HG02759 (cell line): ENCODE measurements at regions not wholly inside any gene's neighbourhood (a gene's known extent, or its start where the extent isn't known, plus 50 kb on each side); places are given as distances from the start of the nearest gene placed in this dataset.
"Not testable (repeated sequence)": the region's sequence is repeated elsewhere in the genome, so short reads cannot be mapped to it uniquely, and the experiment has no call there.

Experiments used
- ATAC-seq: cut with Tn5 transposase; IDR thresholded peaks from one replicate; pipeline ENCODE4 v1.9.1; 2021; ENCODE audit warnings: mild to moderate bottlenecking, moderate library complexity; ENCODE audit not compliant: unreplicated experiment

- ATAC-seq = no peak
Measured at GRCh38 chr4:127523369-127523768, 109.4 kb upstream of the INTU start.

- ATAC-seq = no peak
Measured at GRCh38 chr4:127525608-127526007, 107.1 kb upstream of the INTU start.

GRCh38 chr4:127528302-127528701 is 104.5 kb upstream of the INTU start:
- ATAC-seq = no peak

DNA sequence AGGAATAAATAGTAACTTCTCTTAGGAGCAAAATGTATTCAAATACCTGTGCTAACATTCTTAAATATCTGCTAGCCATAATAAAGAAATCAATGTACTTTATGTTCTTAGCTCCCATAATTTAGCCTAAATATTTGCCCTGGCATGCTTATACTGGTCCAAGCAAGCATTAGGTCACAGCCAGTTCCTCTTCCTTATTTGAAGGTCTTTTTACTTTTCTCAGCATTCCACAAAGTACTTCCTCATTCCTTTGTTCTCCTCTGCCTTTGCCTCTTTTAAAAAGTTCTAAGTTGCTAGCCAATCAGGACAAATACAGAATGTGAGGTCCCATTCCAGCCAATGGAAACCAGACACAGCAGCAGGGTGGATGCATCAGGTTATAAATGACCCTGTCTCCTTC is 102.9 kb upstream of the INTU start:
- not testable (repeated sequence) for ATAC-seq

- ATAC-seq = no peak
Measured at GRCh38 chr4:127533028-127533700, 99.6 kb upstream of the INTU start.

DNA sequence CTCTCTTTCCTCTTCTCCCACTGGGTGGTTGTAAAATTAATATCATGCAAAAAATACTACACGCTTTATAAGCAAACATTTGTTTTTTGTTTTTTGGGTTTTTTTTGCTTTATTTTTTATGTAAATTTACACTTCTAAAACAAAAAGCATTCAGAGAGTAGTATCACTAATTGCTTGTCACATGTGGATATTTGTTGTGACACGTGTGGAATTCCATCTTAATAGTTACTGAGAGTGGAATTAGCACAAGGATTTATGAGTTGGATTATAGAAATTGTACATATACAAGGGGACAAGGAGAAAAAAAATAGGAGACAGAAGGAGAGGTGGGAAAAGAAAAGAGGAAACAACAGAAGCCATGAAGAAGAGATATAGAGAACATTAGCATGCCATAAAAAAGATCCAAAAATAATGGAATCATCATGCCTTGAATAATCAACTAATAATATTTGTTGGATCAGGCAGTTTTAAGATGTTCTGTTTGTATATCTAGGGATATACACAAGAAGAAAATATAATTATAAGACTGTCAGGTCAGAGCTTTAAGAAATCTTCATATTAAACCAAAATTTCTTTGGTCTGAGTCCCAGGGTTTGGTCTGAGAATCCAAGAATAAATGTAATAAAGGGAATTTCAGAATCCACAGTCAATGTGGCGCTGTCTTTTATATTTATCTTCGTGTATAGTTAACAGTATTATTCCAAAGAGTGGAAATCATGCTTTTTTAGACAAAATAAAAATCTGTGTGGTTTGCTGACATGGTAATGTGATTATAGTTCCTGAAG is 98.5 kb upstream of the INTU start:
- ATAC-seq = no peak

- ATAC-seq = no peak
Measured at GRCh38 chr4:127538016-127538415, 94.7 kb upstream of the INTU start.

- no peak for ATAC-seq
Measured at GRCh38 chr4:127540497-127541025, 92.2 kb upstream of the INTU start.

GRCh38 chr4:127545271-127545670 is 87.5 kb upstream of the INTU start:
- no peak for ATAC-seq

DNA sequence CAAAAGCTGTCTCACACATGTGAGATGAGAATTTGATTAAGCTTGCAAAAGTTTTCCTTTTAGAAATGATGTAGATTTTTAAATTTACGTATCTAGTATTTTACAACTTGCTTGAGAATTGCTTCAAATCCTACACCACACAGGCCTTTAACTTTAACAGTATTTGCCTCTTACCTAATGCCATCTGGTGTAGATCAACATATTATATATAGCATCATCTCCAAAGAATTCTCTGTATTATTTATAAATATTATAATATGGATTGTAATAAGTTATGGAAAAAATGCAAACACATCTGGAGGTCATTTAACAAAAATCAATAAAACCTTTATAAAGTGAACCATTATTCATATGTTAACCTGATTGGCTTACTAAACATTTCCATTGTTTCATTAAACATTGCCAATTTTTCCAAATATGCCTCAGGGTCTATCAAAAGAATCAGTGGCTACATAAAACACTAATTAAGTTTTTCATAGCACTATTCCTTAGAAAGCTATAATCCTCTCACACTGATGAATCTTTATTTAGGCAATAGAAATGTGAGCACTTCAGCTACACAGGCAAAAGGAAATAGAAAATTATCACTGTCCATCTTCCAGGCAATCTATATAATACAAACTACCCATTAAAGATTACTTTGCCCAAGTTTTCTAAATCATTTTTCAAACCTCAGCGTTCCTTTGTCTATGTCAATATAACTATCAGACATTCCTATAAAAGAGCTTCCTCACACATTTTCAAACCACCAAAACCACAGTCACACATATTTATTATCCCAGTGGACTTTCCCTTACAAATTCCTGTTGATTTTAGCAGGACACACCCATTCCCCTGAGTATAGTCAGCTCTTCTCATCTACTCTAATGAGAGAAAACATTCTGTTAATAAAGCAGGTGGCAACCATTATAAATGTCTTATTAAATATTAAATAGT is 83.5 kb upstream of the INTU start:
- ATAC-seq = no peak

- ATAC-seq = no peak
Measured at GRCh38 chr4:127555106-127555505, 77.7 kb upstream of the INTU start.

DNA sequence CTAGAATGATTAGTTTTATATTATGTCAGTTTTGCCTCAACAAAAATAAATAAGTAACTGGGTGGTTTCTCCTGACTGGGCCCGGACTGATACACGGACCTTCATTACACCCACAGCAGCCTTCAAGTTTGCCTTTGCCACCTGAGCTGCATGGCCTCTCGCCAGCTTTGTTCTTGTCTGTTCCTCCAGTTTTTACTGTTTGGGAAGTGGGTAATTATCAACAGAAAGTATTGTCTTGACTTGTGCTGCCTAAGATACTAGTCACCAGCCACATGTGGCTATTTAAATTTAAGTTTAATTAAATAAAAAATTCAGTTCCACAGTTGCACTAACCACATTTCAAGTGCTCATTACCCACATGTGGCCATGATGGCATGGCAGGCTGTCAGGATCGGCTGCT is 74.7 kb upstream of the INTU start:
- ATAC-seq = no peak

GRCh38 chr4:127558489-127559407 is 74.0 kb upstream of the INTU start:
- no peak for ATAC-seq

GRCh38 chr4:127559981-127560380 is 72.8 kb upstream of the INTU start:
- ATAC-seq = no peak

GRCh38 chr4:127560755-127561154 is 72.0 kb upstream of the INTU start:
- no peak for ATAC-seq

DNA sequence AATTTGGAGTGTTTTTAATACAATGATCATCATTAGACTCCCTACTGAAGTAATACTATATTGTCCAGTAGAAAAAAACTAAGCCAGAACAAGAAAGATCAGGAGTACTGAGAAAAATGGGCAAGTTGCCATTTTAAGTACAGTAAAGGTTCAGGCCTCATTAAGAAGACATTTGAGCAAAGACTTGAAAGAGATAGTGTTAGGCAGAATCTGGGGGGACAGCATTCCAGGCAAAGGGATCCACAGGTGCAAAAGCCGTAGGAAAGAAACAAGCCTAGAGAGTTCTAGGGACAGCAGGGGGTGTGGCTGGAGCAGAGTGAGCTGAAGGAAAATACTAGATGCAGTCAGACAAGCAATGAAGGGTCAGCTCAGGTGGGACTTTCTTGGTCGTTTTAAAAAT is 58.1 kb upstream of the INTU start:
- ATAC-seq = no peak

- ATAC-seq = no peak
Measured at GRCh38 chr4:127575888-127576287, 56.9 kb upstream of the INTU start.

DNA sequence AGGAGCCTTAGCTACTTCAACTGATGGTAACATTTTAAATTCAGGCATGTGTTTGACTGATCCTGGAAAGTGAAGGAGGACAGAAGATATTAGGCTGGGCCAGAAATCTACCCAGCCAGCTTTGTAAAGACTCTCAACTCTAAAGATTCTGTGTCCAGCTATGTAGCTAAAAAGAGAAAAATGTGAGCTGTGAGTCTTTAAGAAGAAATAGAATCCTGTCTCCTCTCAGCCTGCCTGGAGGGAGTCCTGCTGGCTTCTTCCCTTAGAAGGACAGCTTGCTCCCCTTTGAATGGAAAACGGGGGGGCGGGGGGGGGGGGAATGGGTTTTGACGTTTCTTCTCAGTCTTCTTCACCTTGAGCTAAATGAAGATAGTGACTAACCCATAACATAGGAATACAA is 54.3 kb upstream of the INTU start:
- ATAC-seq = no peak

DNA sequence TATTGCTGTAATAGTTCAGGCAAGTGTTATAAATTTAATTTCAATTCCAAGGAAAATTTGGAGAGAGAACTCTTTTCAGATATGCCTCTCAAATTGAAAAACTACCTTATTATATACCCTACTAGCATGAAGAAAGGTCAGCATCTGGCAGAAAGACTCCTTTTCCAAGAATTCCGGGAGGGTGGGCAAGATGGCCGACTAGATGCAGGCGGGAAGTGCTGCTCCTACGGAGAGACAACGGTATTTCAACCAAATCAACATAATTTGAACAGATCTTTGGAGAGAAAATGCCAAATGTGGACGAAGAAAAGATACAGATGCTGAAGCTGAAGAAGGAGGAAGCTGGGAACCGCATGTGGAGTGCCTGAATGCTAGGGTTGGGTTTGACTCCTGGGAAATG is 53.8 kb upstream of the INTU start:
- no peak for ATAC-seq

DNA sequence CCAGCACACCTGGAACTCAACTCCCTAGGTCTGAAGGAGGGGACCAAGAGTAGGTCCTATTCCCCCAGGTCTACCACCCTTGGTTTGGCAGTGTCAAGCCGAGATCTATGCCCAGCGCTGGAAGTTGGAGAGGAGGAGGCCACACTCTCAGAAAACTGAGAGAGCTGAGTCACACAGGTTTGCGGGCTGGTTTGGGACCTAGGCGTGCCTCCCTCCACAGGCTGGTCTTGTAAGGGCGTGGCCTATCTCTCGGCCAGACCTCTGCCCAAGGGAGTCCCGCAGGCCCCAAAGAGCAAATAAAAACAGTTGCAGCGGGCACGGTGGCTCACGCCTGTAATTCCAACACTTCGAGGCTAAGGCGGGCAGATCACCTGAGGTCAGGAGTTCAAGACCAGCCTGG is 52.9 kb upstream of the INTU start:
- ATAC-seq = no peak
